ENCODE measurements at regions not wholly inside any gene's neighbourhood (a gene's known extent, or its start where the extent isn't known, plus 50 kb on each side); places are given as distances from the start of the nearest gene placed in this dataset.
"Not testable (repeated sequence)": the region's sequence is repeated elsewhere in the genome, so short reads cannot be mapped to it uniquely, and the experiment has no call there.

GRCh38 chr12:64552510-64552909 is 57.8 kb upstream of the RASSF3 start:
- DNase-seq (ENCODE audit: extremely low read depth, low read depth), result not testable (repeated sequence)

GRCh38 chr12:64553689-64554088 is 56.6 kb upstream of the RASSF3 start:
- not testable (repeated sequence) for DNase-seq (ENCODE audit: extremely low read depth, low read depth)

GRCh38 chr12:64556231-64556630 is 54.1 kb upstream of the RASSF3 start:
- TF ChIP-seq CTCF (IDR thresholded peaks at IDR 0.05; ENCODE audit: low read depth, low read length), result no peak
- no peak for DNase-seq (ENCODE audit: extremely low read depth, low read depth)

GRCh38 chr12:64558754-64559153 is 51.5 kb upstream of the RASSF3 start:
- DNase-seq (ENCODE audit: extremely low read depth, low read depth), result no peak
- no peak for TF ChIP-seq CTCF (IDR thresholded peaks at IDR 0.05; ENCODE audit: low read depth, low read length)

GRCh38 chr12:64560396-64561301 is 49.6 kb upstream of the RASSF3 start:
- TF ChIP-seq CTCF (IDR thresholded peaks at IDR 0.05; ENCODE audit: low read depth, low read length), result no peak
- peak; percentile 96 for DNase-seq (ENCODE audit: extremely low read depth, low read depth)

All from AG09319 (cell line).